Fibroblast of pulmonary artery (primary cell): ENCODE measurements at regions not wholly inside any gene's neighbourhood (a gene's known extent, or its start where the extent isn't known, plus 50 kb on each side); places are given as distances from the start of the nearest gene placed in this dataset.

Experiments
- DNase-seq: peaks from one replicate; pipeline ENCODE4 v3.0.0-alpha.2; 2010; ENCODE audit warnings: low read depth
- H3K4me3 ChIP-seq: replicated peaks from 2 replicates; pipeline ENCODE4 v1.5.1; 2011; ENCODE audit warnings: low read depth, mild to moderate bottlenecking, control low read depth, low read length, moderate library complexity
- CTCF ChIP-seq: IDR thresholded peaks from 2 replicates; pipeline ENCODE4 v1.5.1; 2011; ENCODE audit warnings: mild to moderate bottlenecking, control low read depth, low read length, inconsistent platforms; ENCODE audit errors: missing control alignments

DNA sequence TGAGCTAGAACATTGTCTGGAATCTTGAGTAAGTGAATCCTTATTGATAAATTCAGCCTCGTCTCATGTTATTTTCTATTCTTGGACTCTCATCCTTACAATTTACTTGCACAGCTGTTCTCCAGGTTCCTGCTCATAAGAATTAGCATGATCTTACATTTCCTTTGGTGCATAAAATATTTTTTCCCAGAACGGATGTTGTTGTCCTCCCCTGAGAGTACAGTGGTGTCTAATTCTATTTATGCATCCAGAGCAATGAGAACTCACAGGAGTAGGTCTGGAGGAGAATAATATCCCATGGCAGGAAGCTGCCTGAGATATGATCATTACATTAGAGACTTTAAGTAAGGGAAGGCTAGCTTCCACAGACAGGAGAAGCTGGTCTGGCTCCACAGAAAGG is 178.4 kb upstream of the MAST4 start:
- H3K4me3 ChIP-seq: no peak overlapping the region
- no peak for TF ChIP-seq CTCF
- peak; percentile 20 for DNase-seq

DNA sequence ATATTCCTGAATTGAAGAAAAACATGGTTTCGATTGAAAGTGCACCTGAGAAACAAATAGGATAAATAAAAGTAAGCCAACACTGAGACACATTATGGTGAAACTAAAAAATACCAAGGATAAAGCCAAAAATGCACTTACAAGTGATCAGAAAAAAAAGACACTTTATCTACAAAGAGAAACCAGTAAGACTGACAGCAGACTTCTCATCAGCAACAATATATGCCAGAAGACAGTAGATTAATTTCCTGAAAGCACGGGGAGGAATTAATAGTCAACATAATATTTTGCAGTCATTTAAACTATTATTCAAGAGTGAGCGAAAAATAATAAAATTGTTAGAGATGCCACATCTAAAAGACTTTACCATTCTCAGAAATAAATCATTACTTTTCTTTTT is 172.7 kb upstream of the MAST4 start:
- DNase-seq: no peak
- TF ChIP-seq CTCF: no peak

DNA sequence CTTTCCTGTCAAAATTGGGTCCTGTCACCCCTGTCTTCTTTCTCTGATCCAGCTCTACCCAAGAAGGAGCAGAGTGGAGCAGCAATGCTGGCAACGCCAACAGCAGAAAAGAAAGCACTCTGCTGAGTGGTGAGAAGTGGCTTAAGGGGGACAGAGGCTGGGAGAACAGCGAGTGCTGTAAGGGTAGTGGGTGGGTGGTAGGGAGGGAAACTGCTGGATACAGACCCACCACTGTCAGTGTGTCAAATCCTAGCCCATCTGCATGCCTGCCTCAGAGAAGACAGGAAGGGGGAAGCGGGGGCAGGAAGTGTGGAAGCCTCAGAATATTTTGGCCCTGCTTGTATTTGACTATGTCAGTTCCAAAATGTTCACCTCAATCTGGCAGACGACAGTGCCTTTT is 170.4 kb upstream of the MAST4 start:
- no peak for DNase-seq
- TF ChIP-seq CTCF: no peak
- no peak overlapping the region for H3K4me3 ChIP-seq

More for the DNA sequence above, 172.7 kb upstream of the MAST4 start:
- H3K4me3 ChIP-seq: no peak overlapping the region

DNA sequence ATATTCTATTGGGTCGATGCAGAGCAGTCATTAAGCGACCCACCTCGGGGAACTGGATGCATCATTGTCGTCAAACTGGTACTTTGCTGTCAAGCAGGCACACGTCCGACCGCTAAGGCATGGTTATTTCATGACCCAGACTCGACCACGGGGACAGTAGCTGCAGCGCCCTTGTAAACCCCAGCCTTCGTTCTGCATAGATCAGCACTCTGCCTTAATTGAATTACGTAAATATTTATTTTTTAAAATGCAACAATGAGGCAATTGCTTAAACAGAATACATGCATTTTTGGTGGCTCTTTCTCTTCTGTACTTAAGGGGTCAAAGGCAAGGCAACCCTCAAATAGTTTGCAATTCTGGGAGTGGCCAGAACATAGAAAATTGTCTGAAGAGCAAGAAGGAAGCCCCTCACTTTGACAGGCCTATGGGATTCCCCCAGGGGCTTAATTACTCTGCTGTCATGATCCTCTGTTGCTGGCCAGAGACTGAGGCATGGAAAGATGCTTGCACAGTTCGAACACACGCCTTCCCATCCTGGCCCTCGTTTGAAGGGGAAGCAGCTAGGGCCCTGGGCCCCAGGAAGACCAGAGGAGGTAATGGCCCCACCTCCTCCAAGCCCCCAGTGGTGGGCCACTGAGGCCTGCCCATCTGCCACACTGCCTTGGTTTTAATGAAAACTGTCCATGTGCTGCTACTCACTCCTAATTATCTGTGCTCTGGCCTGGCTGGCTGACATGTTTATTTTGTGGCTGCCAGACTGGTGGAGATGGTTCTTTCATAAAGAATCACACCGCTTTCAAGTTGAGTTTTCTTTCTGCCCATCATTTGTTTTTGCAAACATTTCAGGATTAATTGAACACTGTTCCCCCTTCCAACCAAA is 169.7 kb upstream of the MAST4 start:
- no peak overlapping the region for H3K4me3 ChIP-seq
- DNase-seq: no peak
- TF ChIP-seq CTCF: no peak

DNA sequence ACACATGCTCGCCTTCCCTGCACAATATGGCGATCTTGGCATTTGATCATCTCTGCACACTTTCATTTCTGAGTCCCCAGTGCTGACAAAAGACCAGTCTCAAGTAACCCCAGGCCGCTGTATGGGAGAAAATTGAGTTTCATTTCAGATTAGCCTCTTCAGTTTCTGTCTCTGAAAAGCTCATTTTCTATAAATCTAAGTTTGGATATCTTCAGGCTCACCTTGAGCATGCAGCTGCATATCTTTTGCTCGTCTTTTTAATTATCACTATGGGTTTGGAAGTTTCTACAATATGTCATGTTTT is 169.1 kb upstream of the MAST4 start:
- no peak for DNase-seq
- H3K4me3 ChIP-seq: no peak overlapping the region
- TF ChIP-seq CTCF: no peak

DNA sequence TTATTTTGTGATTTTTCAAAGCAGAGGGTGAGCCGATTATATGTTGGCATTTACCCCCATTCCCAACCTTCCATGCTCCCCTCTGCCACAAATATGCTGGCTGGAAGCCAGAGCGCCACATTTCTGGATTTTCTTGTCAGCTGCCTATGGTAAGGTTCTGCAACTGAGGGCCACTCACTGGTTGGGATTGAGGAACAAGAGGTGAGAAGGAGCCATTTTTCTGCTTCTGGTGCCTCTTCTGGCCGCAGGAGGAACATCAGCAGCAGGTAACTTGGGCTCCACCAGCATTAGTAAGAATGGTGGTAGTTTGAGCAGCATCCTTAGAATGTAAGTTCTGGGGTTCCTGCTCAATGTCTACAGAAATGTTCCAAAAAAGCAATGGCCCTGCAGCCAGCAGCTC is 159.5 kb upstream of the MAST4 start:
- H3K4me3 ChIP-seq: no peak overlapping the region
- DNase-seq: no peak
- peak; percentile 51 for TF ChIP-seq CTCF

DNA sequence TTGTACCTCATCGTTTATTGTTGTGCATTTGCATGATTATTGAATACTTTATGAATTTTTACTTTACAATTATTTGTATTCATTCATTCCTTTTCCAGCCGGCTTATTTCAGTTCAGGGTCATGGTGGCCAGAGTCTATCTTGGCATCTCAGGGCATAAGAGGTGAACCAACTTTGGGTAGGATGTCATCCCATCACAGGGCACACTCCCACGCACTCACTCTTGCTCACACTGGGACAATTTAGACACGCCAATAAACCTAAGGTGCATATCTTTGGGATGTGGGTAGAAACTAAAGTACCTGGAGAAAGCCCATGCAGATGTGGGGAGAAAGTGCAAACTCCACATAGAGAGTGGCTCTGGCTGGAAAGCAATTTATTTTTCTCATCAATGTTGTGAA is 158.1 kb upstream of the MAST4 start:
- no peak for DNase-seq
- no peak for TF ChIP-seq CTCF
- H3K4me3 ChIP-seq: peak overlapping the region; percentile 54
